K562 (cell line): ENCODE measurements at regions not wholly inside any gene's neighbourhood (a gene's known extent, or its start where the extent isn't known, plus 50 kb on each side); places are given as distances from the start of the nearest gene placed in this dataset.

Source experiments
- ATAC-seq: fragments of 200-7000 bp; cut with Tn5 transposase; 3 replicates; pipeline ENCODE4 v1.9.1; 2020; ENCODE audit warnings: moderate library complexity
- BruUV-seq: library from RNA; stranded (reverse); fragments of 400-500 nt; replicated peaks from 2 replicates; lab custom pipeline; 2021; lab: Mats Ljungman, UMichigan
- CTCF ChIA-PET: fragments of 300-600 bp; formaldehyde crosslinking; extraction: SDS; loops from one replicate; lab custom pipeline; 2021; ENCODE audit warnings: low intra/inter-chr PET ratio; lab: Yijun Ruan, JAX
- POLR2A ChIA-PET: fragments of 300-600, 350-650 bp; sonication (Branson Sonifier 250); formaldehyde crosslinking; extraction: SDS; loops from one replicate; lab custom pipeline; 2021; ENCODE audit warnings: antibody characterized with exemption, inconsistent platforms; lab: Yijun Ruan, JAX
- DNase-seq, 4 experiments: peaks; one replicate each; pipeline versions ENCODE4 v3.0.0 to v3.0.0-alpha.2; 2011 to 2018; ENCODE audit warnings: low spot score in 3 of 4, mixed read lengths in 3 of 4; ENCODE audit errors: extremely low read depth in 1 of 4
- FAIRE-seq: peaks from 2 replicates; lab custom pipeline; 2011; peaks lifted over from hg19 to GRCh38; lab: Jason Lieb, UNC
- H2AFZ ChIP-seq: 2 replicates; pipeline ENCODE4 v1.6.0; 2011; ENCODE audit warnings: low read depth, low read length, control low read depth, inconsistent platforms
- H3K27ac ChIP-seq: fragments of 200-600 bp; 3 replicates; pipeline ENCODE4 v1.8.0; 2011; ENCODE audit warnings: low read depth, mild to moderate bottlenecking, control low read depth, inconsistent platforms, low read length, moderate library complexity, mixed read lengths; ENCODE audit errors: extremely low read depth
- H3K27me3 ChIP-seq, 2 experiments: fragments of 300-600 bp in 1 of 2; 2 replicates in 1 of 2; 3 replicates in 1 of 2; pipeline versions ENCODE4 v1.6.0 to v1.8.0; 2011; ENCODE audit warnings: inconsistent platforms in 2 of 2, low read length in 2 of 2, mild to moderate bottlenecking in 1 of 2, mixed read lengths in 1 of 2, moderate library complexity in 1 of 2; ENCODE audit not compliant: control insufficient read depth in 2 of 2, insufficient read depth in 2 of 2
- H3K36me3 ChIP-seq: fragments of 300-600 bp; 3 replicates; pipeline ENCODE4 v1.8.0; 2011; ENCODE audit warnings: mild to moderate bottlenecking, low read length, inconsistent platforms; ENCODE audit not compliant: control insufficient read depth, insufficient read depth
- H3K4me1 ChIP-seq, 2 experiments: fragments of 200-600 bp in 1 of 2; replicated peaks in 1 of 2; 2 replicates in 1 of 2; 3 replicates in 1 of 2; pipeline versions ENCODE4 v1.5.1 to v1.8.0; 2011; ENCODE audit warnings: inconsistent platforms in 2 of 2, low read length in 2 of 2, mild to moderate bottlenecking in 1 of 2, mixed read lengths in 1 of 2, moderate library complexity in 1 of 2; ENCODE audit not compliant: control insufficient read depth in 2 of 2, insufficient read depth in 2 of 2
- H3K4me2 ChIP-seq: 2 replicates; pipeline ENCODE4 v1.6.1; 2011; ENCODE audit warnings: low read length, control low read depth, inconsistent platforms, mixed read lengths; ENCODE audit not compliant: insufficient read depth
- H3K4me3 ChIP-seq: fragments of 200-600 bp; sonication (generic), shearing (Covaris generic); 2 replicates; pipeline ENCODE4 v1.5.1; 2016; ENCODE audit warnings: control low read depth, inconsistent platforms
- H3K79me2 ChIP-seq: fragments of 200-600 bp; 3 replicates; pipeline ENCODE4 v1.8.0; 2011; ENCODE audit warnings: low read length, inconsistent platforms; ENCODE audit not compliant: control insufficient read depth, insufficient read depth
- H3K9ac ChIP-seq, 2 experiments: 2 replicates each; pipeline versions ENCODE4 v1.6.0 to v1.6.1; 2011; ENCODE audit warnings: low read depth in 2 of 2, low read length in 2 of 2, control low read depth in 1 of 2, inconsistent platforms in 1 of 2, mild to moderate bottlenecking in 1 of 2, mixed read lengths in 1 of 2; ENCODE audit not compliant: insufficient read depth in 1 of 2
- H3K9me1 ChIP-seq: one replicate; pipeline ENCODE4 v1.6.0; 2011; ENCODE audit warnings: inconsistent platforms, mild to moderate bottlenecking, low read length, moderate library complexity; ENCODE audit not compliant: control insufficient read depth, insufficient read depth
- H3K9me3 ChIP-seq: replicated peaks from 2 replicates; pipeline ENCODE4 v1.5.1; 2011; ENCODE audit warnings: low read depth, low read length, inconsistent platforms; ENCODE audit not compliant: control insufficient read depth, insufficient read depth
- H4K20me1 ChIP-seq: replicated peaks from 2 replicates; pipeline ENCODE4 v1.6.1; 2011; ENCODE audit warnings: low read length, inconsistent platforms, mixed read lengths; ENCODE audit not compliant: control insufficient read depth, insufficient read depth
- CTCFL ChIP-seq: IDR thresholded peaks from 2 replicates; pipeline ENCODE4 v1.6.1; 2011; ENCODE audit warnings: borderline replicate concordance, low read depth, mild to moderate bottlenecking, moderate library complexity, low read length; ENCODE audit not compliant: insufficient read depth, poor library complexity, severe bottlenecking
- FOXK2 ChIP-seq, 2 experiments: fragments of 450-650 bp; IDR thresholded peaks in 1 of 2; conservative IDR thresholded peaks in 1 of 2; 2 replicates each; pipeline ENCODE4 v1.6.1; 2016; ENCODE audit warnings: low read depth in 2 of 2, mild to moderate bottlenecking in 1 of 2
- GTF2B ChIP-seq: IDR thresholded peaks from 2 replicates; pipeline ENCODE4 v1.6.1; 2011; ENCODE audit not compliant: insufficient read length; ENCODE audit errors: extremely low read depth
- HCFC1 ChIP-seq: IDR thresholded peaks from 2 replicates; pipeline ENCODE4 v1.6.1; 2012; ENCODE audit warnings: low read depth, low read length, improper control_type of control experiment
- MGA ChIP-seq: fragments of 450-650 bp; IDR thresholded peaks from 2 replicates; pipeline ENCODE4 v1.6.1; 2016; ENCODE audit warnings: mild to moderate bottlenecking, moderate library complexity
- MIER1 ChIP-seq: fragments of 450-650 bp; IDR thresholded peaks from 2 replicates; pipeline ENCODE4 v1.6.1; 2016; ENCODE audit warnings: antibody characterized with exemption, mild to moderate bottlenecking, low read depth
- PRMT5 ChIP-seq: sonication (generic); formaldehyde crosslinking; IDR thresholded peaks from 2 replicates; pipeline ENCODE4 v1.5.0; 2020; ENCODE audit warnings: missing genetic modification reagents
- RBM25 ChIP-seq: fragments of 200-400 bp; formaldehyde crosslinking; IDR thresholded peaks from 2 replicates; pipeline ENCODE4 v1.6.1; 2018; ENCODE audit warnings: low read length, low read depth, moderate library complexity; ENCODE audit not compliant: severe bottlenecking
- ZNF274 ChIP-seq: IDR thresholded peaks from 2 replicates; pipeline ENCODE4 v1.6.1; 2011; ENCODE audit warnings: low read depth, mild to moderate bottlenecking, low read length, moderate library complexity, borderline replicate concordance
- in situ Hi-C: fragments of 300-500 bp; cut with MboI; formaldehyde crosslinking; loops from 4 replicates; pipeline ENCODE4 v1.15.0; 2018; ENCODE audit warnings: inconsistent platforms, mixed read lengths
- intact Hi-C: fragments of 100-400 bp; cut with micrococcal nuclease; formaldehyde crosslinking; loops from 2 replicates; pipeline ENCODE4 v1.14.2; 2022

- no peak for FAIRE-seq
- Histone ChIP-seq H2AFZ (no peak overlapping the region), H3K9me1 (no peaks in the 10 kb centered on the region), H4K20me1 (no peaks in the 10 kb centered on the region), H3K27me3 (no peaks in the 10 kb centered on the region), H3K4me3 (no peak overlapping the region), H3K9me3 (no peaks in the 10 kb centered on the region; the same call in none of the 2 replicates), H3K79me2 (no peaks in the 10 kb centered on the region), H3K4me1 (no peaks in the 10 kb centered on the region), H3K27ac (no peak overlapping the region), H3K36me3 (no peaks in the 10 kb centered on the region), H3K9ac (no peak overlapping the region), H3K4me2 (no peak overlapping the region)
- POLR2A ChIA-PET: interaction anchor here (0.7 kb wide), 1 partner anchor 54 kb away, joined by 3 read pairs; no protein-coding TSS in a partner anchor
- intact Hi-C loops: no loop called here
- CTCF ChIA-PET: no interaction called here
- in situ Hi-C loops: no loop called here
- ATAC-seq: no peak
- DNase-seq: no peak
- no TSS peak for BruUV-seq
- TF ChIP-seq MGA: no peak
- no peak for TF ChIP-seq ZNF274
- no peak for TF ChIP-seq FOXK2 (conservative IDR thresholded peaks at IDR 0.05 in 1 of 2, IDR thresholded peaks at IDR 0.05 in 1 of 2; ENCODE audit: low read depth in 2 of 2)
- TF ChIP-seq PRMT5 (CRISPR knock-in tag): no peak
- TF ChIP-seq MIER1: no peak
- no peak for TF ChIP-seq GTF2B
- TF ChIP-seq CTCFL: no peak
- TF ChIP-seq RBM25: no peak
- no peak for TF ChIP-seq HCFC1
Observed at GRCh38 chr2:146461068-146461467, 1383.8 kb upstream of the ACVR2A start.
